ENCODE measurements at regions not wholly inside any gene's neighbourhood (a gene's known extent, or its start where the extent isn't known, plus 50 kb on each side); places are given as distances from the start of the nearest gene placed in this dataset.

- no peak overlapping the region for H3K4me2 ChIP-seq (ENCODE audit: insufficient read depth, low read length)
- ChIA-PET POLR2A (no interaction called here), CTCF (no interaction called here)
- no peaks in the 10 kb centered on the region for H4K20me1 ChIP-seq (replicated peaks; ENCODE audit: control insufficient read depth, extremely low read depth, insufficient read depth, low read length)
- no peaks in the 10 kb centered on the region for H3K27me3 ChIP-seq (ENCODE audit: control insufficient read depth in 2 of 2, insufficient read depth in 2 of 2, low read length in 2 of 2)
- no peaks in the 10 kb centered on the region for H3K9me1 ChIP-seq (replicated peaks; ENCODE audit: control insufficient read depth, extremely low read depth, insufficient read depth, low read length)
- intact Hi-C loops (cut with micrococcal nuclease): no loop called here
- no peak overlapping the region for H3K27ac ChIP-seq (ENCODE audit: insufficient read depth, low read depth, low read length)
- no peak overlapping the region for H2AFZ ChIP-seq (ENCODE audit: low read depth, low read length)
- no peak overlapping the region for H3K9ac ChIP-seq (replicated peaks; ENCODE audit: extremely low read depth, insufficient read depth, low read length)
- peaks cover 3% of the 10 kb centered on the region for H3K9me3 ChIP-seq (replicated peaks; ENCODE audit: control insufficient read depth, insufficient read depth, low read length)
- no peaks in the 10 kb centered on the region for H3K36me3 ChIP-seq (ENCODE audit: control insufficient read depth in 2 of 2, extremely low read depth in 1 of 2, insufficient read depth in 2 of 2, low read length in 2 of 2)
- H3K4me1 ChIP-seq (ENCODE audit: control insufficient read depth, extremely low read depth, insufficient read depth, low read length): no peaks in the 10 kb centered on the region
- dilution Hi-C loops (cut with MboI; ENCODE audit: extremely low pct_ligation_motif_present, low sequenced_read_pairs): no loop called here
- BruUV-seq (replicated peaks): no TSS peak
- no peak overlapping the region for H3K4me3 ChIP-seq (replicated peaks in 1 of 3; ENCODE audit: insufficient read depth in 1 of 3, low read depth in 1 of 3, low read length in 3 of 3)
- DNase-seq (ENCODE audit: low read depth, low spot score) (no peak), FAIRE-seq (no peak)
- no peaks in the 10 kb centered on the region for H3K79me2 ChIP-seq (ENCODE audit: control insufficient read depth, insufficient read depth, low read length)
- TF ChIP-seq GATA2 (IDR thresholded peaks at IDR 0.05; ENCODE audit: insufficient read depth, insufficient read length, low read depth, low read length): no peak
- TF ChIP-seq, protein P1, sequence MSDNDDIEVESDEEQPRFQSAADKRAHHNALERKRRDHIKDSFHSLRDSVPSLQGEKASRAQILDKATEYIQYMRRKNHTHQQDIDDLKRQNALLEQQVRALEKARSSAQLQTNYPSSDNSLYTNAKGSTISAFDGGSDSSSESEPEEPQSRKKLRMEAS (IDR thresholded peaks at IDR 0.05; ENCODE audit: insufficient read depth, insufficient read length): no peak
- no peak for TF ChIP-seq POLR2A (IDR thresholded peaks at IDR 0.05; ENCODE audit: low read depth, low read length)
- no peak for TF ChIP-seq POLR2AphosphoS5 (IDR thresholded peaks at IDR 0.05; ENCODE audit: insufficient read depth, low read depth, low read length)
- no peak for TF ChIP-seq JUN (IDR thresholded peaks at IDR 0.05; ENCODE audit: borderline replicate concordance, insufficient read depth, insufficient read length, low read depth)
- TF ChIP-seq FOS (IDR thresholded peaks at IDR 0.05; ENCODE audit: borderline replicate concordance, insufficient read depth, low read length): no peak
- TF ChIP-seq MYC (IDR thresholded peaks at IDR 0.05; ENCODE audit: low read depth, low read length): no peak
- TF ChIP-seq, protein P2, sequence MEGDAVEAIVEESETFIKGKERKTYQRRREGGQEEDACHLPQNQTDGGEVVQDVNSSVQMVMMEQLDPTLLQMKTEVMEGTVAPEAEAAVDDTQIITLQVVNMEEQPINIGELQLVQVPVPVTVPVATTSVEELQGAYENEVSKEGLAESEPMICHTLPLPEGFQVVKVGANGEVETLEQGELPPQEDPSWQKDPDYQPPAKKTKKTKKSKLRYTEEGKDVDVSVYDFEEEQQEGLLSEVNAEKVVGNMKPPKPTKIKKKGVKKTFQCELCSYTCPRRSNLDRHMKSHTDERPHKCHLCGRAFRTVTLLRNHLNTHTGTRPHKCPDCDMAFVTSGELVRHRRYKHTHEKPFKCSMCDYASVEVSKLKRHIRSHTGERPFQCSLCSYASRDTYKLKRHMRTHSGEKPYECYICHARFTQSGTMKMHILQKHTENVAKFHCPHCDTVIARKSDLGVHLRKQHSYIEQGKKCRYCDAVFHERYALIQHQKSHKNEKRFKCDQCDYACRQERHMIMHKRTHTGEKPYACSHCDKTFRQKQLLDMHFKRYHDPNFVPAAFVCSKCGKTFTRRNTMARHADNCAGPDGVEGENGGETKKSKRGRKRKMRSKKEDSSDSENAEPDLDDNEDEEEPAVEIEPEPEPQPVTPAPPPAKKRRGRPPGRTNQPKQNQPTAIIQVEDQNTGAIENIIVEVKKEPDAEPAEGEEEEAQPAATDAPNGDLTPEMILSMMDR (IDR thresholded peaks at IDR 0.05; ENCODE audit: extremely low read depth in 1 of 2, insufficient read depth in 1 of 2, low read depth in 1 of 2, low read length in 2 of 2): no peak
- TF ChIP-seq EZH2 (IDR thresholded peaks at IDR 0.05; ENCODE audit: borderline replicate concordance, low read depth, low read length, severe bottlenecking): no peak
Observed at GRCh38 chr16:7209598-7209997, 123.0 kb upstream of the RBFOX1 start.
